SU-DHL-6 (cell line): ENCODE measurements at regions not wholly inside any gene's neighbourhood (a gene's known extent, or its start where the extent isn't known, plus 50 kb on each side); places are given as distances from the start of the nearest gene placed in this dataset.

Experiments used
- H2AFZ ChIP-seq: fragments of 200-600 bp; sonication (generic); 2 replicates; pipeline ENCODE4 v1.6.1; 2014; ENCODE audit warnings: low read depth, mild to moderate bottlenecking, moderate library complexity, mixed read lengths, antibody characterized with exemption, low read length; ENCODE audit not compliant: severe bottlenecking
- H3F3A ChIP-seq: fragments of 200-600 bp; shearing (Covaris generic); 2 replicates; pipeline ENCODE4 v1.6.0; 2016; ENCODE audit warnings: antibody characterized with exemption, mild to moderate bottlenecking; ENCODE audit not compliant: insufficient read depth
- H3K27ac ChIP-seq: fragments of 200-600 bp; sonication (generic); 2 replicates; pipeline ENCODE4 v1.5.1; 2016; ENCODE audit warnings: low read depth, mild to moderate bottlenecking, low read length, moderate library complexity, mixed read lengths
- H3K27me3 ChIP-seq: fragments of 200-600 bp; sonication (generic), shearing (Covaris generic); 2 replicates; pipeline ENCODE4 v1.6.0; 2014; ENCODE audit warnings: mild to moderate bottlenecking, low read length
- H3K36me3 ChIP-seq: fragments of 200-600 bp; sonication (generic); 2 replicates; pipeline ENCODE4 v1.6.1; 2014; ENCODE audit warnings: mild to moderate bottlenecking, low read length, mixed read lengths
- H3K4me2 ChIP-seq: fragments of 300-600, 200-600 bp; shearing (Covaris generic), sonication (generic); 2 replicates; pipeline ENCODE4 v1.6.0; 2014; ENCODE audit warnings: low read length, low read depth, mild to moderate bottlenecking; ENCODE audit not compliant: poor library complexity, severe bottlenecking
- H3K4me3 ChIP-seq: fragments of 200-600 bp; sonication (generic); 2 replicates; pipeline ENCODE4 v1.5.1; 2014; ENCODE audit warnings: antibody characterized with exemption, low read length, mild to moderate bottlenecking, mixed read lengths; ENCODE audit not compliant: insufficient read depth, poor library complexity, severe bottlenecking
- H3K79me2 ChIP-seq: fragments of 200-600 bp; sonication (generic); 2 replicates; pipeline ENCODE4 v1.6.1; 2014; ENCODE audit warnings: mild to moderate bottlenecking, low read length, moderate library complexity; ENCODE audit not compliant: insufficient read depth
- H3K9ac ChIP-seq: fragments of 200-600 bp; sonication (generic); 2 replicates; pipeline ENCODE4 v1.7.0; 2014; ENCODE audit warnings: mild to moderate bottlenecking, low read length
- H3K9me2 ChIP-seq: fragments of 200-600 bp; sonication (generic); replicated peaks from 2 replicates; pipeline ENCODE4 v1.6.1; 2014; ENCODE audit warnings: low read length; ENCODE audit not compliant: insufficient read depth
- H3K9me3 ChIP-seq: fragments of 200-600 bp; sonication (generic); 2 replicates; pipeline ENCODE4 v1.6.1; 2014; ENCODE audit warnings: low read length, mixed read lengths; ENCODE audit not compliant: insufficient read depth
- H4K20me1 ChIP-seq: fragments of 200-600 bp; sonication (generic); 2 replicates; pipeline ENCODE4 v1.6.1; 2014; ENCODE audit warnings: low read depth, mild to moderate bottlenecking, antibody characterized with exemption, low read length, moderate library complexity, mixed read lengths
- EZH2phosphoT487 ChIP-seq: fragments of 200-600 bp; sonication (generic), shearing (Covaris generic); conservative IDR thresholded peaks from 2 replicates; pipeline ENCODE4 v1.6.1; 2018; ENCODE audit warnings: mild to moderate bottlenecking, antibody characterized with exemption, low read length, moderate library complexity, mixed read lengths
- TF ChIP-seq, protein P1 (sequence below): fragments of 200-600 bp; sonication (generic); IDR thresholded peaks from one replicate; pipeline ENCODE4 v1.5.1; 2017; ENCODE audit warnings: antibody characterized with exemption, mild to moderate bottlenecking, low read length, moderate library complexity; ENCODE audit not compliant: insufficient read depth, poor library complexity, severe bottlenecking

DNA sequence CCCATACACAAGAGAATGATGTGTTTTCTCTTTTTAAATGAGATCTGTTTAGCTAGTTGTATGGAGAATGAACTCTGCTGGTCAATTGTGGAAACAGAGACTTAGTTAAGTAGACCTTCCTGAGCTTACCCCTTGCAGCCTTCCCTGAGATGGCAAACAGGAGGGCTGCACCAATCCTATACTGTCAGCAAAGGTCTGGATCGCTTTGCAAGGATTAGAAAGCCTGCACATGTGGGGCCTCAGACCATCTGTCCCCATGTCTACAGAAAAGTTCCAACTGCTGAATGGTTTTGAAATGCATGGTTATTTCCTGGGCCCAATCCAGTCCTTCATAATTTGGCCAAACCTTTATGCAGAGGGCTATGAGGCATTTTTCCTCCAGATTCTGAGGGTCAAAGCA lies 183.9 kb upstream of the SLC10A2 start:
- Histone ChIP-seq H3F3A (no peaks in the 10 kb centered on the region), H3K9me3 (no peaks in the 10 kb centered on the region), H3K9ac (no peak overlapping the region), H2AFZ (no peak overlapping the region), H4K20me1 (no peaks in the 10 kb centered on the region), H3K4me2 (no peak overlapping the region), H3K27me3 (no peaks in the 10 kb centered on the region), H3K79me2 (no peaks in the 10 kb centered on the region), H3K4me3 (no peak overlapping the region), H3K27ac (no peak overlapping the region), H3K36me3 (no peaks in the 10 kb centered on the region), H3K9me2 (no peaks in the 10 kb centered on the region)
- TF ChIP-seq, protein P1, sequence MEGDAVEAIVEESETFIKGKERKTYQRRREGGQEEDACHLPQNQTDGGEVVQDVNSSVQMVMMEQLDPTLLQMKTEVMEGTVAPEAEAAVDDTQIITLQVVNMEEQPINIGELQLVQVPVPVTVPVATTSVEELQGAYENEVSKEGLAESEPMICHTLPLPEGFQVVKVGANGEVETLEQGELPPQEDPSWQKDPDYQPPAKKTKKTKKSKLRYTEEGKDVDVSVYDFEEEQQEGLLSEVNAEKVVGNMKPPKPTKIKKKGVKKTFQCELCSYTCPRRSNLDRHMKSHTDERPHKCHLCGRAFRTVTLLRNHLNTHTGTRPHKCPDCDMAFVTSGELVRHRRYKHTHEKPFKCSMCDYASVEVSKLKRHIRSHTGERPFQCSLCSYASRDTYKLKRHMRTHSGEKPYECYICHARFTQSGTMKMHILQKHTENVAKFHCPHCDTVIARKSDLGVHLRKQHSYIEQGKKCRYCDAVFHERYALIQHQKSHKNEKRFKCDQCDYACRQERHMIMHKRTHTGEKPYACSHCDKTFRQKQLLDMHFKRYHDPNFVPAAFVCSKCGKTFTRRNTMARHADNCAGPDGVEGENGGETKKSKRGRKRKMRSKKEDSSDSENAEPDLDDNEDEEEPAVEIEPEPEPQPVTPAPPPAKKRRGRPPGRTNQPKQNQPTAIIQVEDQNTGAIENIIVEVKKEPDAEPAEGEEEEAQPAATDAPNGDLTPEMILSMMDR, result no peak
- no peak for TF ChIP-seq EZH2phosphoT487

DNA sequence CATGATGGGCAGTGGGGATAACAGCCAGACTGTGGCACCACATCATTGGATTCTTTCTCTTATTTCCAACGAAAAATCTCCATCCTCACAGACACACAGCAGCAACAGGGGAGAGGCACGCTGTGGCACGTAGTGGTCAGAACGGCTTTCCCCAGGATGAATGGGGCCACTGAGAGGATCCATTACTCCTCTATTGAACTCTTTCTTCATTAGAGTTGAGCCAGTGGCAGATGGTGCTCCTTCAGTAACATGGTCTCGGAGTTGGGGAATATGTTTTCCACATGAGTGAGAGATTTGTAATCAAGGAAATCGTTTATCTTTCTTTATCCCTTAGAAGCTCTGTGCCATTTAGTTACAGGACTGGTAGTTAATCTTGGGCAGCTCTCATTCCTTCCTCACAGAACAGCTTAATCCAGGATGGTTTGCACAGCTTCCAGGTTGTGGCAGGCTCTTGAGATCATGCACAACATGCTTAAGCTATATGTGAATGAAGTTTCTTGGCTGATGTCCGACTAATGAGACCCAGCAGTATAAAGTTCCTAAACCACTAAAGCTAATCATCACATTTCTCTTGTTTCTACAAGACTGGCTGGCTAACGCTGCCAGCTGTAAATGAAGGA lies 180.5 kb upstream of the SLC10A2 start:
- H3K79me2 ChIP-seq, result no peaks in the 10 kb centered on the region
- no peaks in the 10 kb centered on the region for H3K27me3 ChIP-seq
- no peaks in the 10 kb centered on the region for H3K9me3 ChIP-seq
- H3K9me2 ChIP-seq, result no peaks in the 10 kb centered on the region
- H3K4me3 ChIP-seq, result no peak overlapping the region
- no peaks in the 10 kb centered on the region for H3F3A ChIP-seq
- no peak overlapping the region for H2AFZ ChIP-seq
- H3K4me2 ChIP-seq, result no peak overlapping the region
- no peaks in the 10 kb centered on the region for H3K36me3 ChIP-seq
- H3K27ac ChIP-seq, result no peak overlapping the region
- H4K20me1 ChIP-seq, result no peaks in the 10 kb centered on the region
- no peak overlapping the region for H3K9ac ChIP-seq
- TF ChIP-seq EZH2phosphoT487, result no peak
- TF ChIP-seq, protein P1, result no peak

DNA sequence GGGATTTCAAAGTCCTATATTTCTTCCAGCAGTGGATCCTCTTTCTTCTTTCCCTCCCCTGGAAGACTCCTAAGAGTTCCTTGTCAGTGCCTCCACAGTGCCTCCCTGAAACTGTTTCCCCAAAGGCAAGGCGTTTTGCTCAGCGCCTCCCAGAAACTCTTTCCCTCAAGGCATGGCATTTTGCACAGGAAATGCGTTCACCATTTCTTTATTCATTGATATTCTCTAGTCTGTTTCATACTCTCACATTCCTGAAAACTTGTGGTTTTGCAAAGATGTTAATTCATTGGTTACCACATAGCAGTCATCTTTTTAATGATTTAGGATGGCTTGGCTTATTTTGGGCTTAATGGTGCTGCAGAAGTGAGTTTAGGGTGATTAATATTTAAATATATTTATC lies 177.3 kb upstream of the SLC10A2 start:
- H3K4me2 ChIP-seq, result no peak overlapping the region
- TF ChIP-seq EZH2phosphoT487, result no peak
- TF ChIP-seq, protein P1, result no peak
- no peaks in the 10 kb centered on the region for H3K9me3 ChIP-seq
- H3K4me3 ChIP-seq, result no peak overlapping the region
- H3K27me3 ChIP-seq, result no peaks in the 10 kb centered on the region
- no peak overlapping the region for H3K9ac ChIP-seq
- no peaks in the 10 kb centered on the region for H3K79me2 ChIP-seq
- no peaks in the 10 kb centered on the region for H4K20me1 ChIP-seq
- no peaks in the 10 kb centered on the region for H3K9me2 ChIP-seq
- H2AFZ ChIP-seq, result no peak overlapping the region
- H3F3A ChIP-seq, result no peaks in the 10 kb centered on the region
- no peaks in the 10 kb centered on the region for H3K36me3 ChIP-seq
- no peak overlapping the region for H3K27ac ChIP-seq
